ENCODE measurements at regions not wholly inside any gene's neighbourhood (a gene's known extent, or its start where the extent isn't known, plus 50 kb on each side); places are given as distances from the start of the nearest gene placed in this dataset.

DNA sequence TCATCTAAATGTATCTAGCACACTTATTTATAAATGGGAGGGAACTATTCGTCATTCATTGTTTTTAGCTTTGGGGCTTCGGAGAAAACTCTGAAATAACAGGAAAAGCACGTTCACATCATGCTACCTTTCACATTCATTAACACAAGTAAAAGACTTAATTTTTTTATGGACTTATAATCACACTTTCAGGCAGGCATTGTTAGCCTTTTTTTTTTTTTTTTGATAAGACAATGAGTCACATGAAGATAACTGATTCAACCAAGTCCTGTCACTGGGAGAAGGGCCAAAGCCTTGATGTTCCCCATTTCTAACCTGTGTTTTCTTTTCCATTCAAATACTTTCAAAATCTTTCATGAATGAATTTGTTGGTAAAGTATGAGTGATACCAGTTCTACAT is 631.3 kb upstream of the CA10 start:
- no peak for DNase-seq (ENCODE audit: low read depth in 4 of 4, low spot score in 3 of 4)

DNA sequence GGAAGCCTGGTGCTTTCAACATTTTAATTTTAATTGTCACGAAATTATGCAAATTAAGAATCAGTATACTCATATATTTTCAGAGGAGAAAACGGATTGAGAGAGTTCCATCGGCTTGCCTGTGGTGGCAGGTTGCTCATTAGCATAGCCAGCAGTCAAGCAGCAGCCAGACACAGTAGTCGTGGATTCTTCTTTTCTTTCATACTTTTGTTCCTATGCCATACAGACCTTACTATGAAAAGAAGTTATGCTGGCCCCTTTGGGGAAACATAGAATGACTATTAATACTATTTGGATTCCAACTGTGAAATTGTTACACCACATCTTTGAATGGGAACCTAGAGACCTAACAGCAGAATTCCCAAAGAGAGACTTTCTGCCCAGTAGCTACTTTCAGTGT is 617.7 kb upstream of the CA10 start:
- DNase-seq (ENCODE audit: low read depth in 4 of 4, low spot score in 3 of 4) = no peak

DNA sequence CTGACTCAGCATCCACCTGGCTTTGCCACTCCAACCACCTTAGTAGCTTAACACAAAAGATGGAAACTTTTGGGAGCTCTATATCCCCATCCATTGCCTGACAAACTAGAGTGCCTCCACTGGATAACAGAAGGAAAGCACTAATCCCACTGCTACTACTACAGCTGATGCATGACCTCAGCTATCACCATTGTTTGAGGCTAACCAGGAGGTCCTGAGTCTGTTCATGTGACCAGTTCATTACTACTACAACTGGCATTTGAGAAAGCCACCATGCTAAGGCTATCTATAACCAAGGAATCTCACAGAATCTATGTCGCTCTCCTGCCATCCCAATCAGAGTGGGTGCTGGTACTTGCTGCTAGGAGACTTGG is 604.3 kb upstream of the CA10 start:
- DNase-seq (ENCODE audit: low read depth in 4 of 4, low spot score in 3 of 4) = no peak

DNA sequence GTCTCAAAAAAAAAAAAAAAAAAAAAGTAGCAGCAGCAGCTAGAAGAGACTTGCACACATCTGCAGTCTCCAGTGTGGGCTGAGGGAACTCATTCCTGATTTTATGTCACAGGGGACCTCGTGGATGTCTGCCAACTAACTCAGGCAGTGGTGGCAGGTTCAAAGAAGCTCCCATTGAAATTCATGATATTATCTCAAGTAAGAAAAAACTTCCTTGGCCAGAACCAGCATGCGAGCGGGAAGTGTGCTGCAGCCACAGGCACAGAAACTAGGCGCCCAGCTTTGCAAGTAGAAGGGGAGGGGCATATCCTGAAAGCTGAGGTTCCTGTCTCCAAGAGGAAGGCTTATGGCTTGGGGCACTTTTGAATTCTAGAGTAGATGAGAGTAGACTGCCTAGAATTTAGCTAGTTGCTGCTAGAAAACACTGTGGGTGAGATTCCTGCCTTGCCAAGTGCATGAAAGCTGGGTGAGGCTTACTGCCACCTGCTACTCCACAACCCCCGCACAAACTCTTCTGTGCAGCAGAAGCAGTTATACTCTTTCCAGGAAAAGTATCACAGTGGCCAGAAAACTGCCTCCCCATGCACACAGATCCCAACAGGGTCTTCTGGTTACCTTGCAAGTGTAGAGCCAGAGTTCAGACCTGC is 603.8 kb upstream of the CA10 start:
- no peak for DNase-seq (ENCODE audit: low read depth in 4 of 4, low spot score in 3 of 4)

DNA sequence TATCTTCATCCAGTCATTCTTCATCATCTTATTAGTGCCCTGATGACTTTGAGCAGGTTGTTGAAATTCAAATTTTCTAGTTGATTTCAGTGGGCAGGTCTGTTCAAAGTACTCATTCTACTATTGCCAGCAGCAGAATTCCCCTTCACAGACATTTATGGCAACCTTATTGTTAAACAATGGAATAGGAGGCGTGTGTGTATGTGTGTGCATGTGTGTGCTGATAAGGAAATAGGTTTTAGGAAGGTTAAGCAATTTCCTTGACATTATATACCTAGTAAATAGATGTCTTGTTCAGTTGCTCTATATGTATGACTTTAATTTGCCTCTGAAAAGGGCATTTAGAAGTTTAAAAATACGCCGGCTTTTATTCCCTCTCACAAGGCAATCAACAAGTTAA is 601.4 kb upstream of the CA10 start:
- DNase-seq (ENCODE audit: low read depth in 4 of 4, low spot score in 3 of 4) = no peak

DNA sequence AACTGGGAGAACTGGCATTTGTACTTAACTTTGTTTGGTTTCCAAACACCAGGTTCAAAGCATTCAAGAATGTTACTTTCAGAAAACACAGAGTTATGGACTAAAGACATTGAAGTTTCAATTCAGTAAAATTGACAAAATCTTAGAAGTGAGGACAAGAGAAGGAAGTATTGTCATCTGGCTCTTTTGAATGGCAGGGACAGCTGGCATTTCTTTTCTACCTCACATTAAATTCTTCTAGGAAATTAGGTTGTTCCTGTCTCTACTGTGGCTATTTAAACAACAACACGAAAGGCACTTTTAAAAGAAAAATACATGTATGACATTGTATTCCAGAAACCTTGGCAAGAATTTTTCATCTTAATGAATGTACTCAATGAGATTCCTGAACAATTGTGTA is 600.0 kb upstream of the CA10 start:
- DNase-seq (ENCODE audit: low read depth in 4 of 4, low spot score in 3 of 4) = no peak

DNA sequence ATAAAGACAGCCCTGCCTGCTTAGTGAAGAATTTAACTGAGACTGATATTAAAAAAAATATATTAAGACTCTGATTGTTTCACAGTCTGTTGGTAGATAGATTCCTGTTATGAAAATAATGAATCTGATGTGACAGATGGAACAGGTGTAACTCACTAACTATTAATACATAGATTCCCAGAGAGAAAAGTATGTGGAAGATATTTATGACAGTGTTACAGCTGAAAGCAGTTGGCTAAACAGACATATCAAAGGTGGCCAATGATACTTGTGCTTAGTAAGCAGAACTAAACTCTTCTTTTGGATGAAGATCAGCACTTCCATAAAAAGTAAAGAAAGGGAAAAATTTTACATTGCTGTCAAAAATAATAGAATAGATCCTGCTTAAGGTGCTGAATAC is 598.2 kb upstream of the CA10 start:
- DNase-seq (ENCODE audit: low read depth in 4 of 4, low spot score in 3 of 4) = no peak

DNA sequence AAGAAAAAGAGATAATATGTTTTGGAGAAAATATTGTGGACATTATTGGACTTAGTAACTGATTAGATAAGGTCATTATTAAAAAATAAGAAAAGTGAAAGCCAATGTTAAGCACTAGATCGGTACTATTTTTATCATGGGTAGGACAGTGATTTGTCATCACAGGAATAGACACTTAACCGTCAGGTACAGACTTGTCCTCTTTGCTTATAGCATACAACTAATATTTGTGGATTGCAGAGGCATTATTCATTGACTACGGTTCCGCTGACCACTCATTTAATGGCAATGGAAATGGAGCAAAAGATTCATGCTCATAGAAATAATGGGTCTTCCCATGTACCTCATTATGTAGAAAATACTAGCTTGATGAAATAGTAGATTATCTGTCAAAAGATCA is 596.3 kb upstream of the CA10 start:
- DNase-seq (ENCODE audit: low read depth in 4 of 4, low spot score in 3 of 4) = no peak

DNA sequence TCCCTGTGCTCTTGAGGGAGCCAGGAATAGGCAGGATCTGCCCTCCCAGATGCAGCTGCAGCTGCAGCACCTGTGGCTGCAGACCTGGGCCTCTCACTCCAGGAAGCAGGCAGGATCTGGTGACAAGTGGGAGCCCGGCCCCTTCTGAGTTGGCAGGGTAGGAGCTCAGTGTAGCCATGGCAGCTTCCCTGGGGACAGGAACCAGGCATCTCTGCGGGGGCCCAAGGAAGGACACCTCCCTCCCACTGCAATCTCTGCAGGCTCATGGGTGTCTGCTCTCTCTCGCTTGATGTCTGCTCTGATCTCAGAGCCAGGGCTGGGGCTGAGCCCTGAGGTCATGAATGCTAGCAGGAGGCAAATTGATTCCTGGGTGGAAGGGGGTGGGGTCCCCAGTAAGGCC is 592.5 kb upstream of the CA10 start:
- no peak for DNase-seq (ENCODE audit: low read depth in 4 of 4, low spot score in 3 of 4)

DNA sequence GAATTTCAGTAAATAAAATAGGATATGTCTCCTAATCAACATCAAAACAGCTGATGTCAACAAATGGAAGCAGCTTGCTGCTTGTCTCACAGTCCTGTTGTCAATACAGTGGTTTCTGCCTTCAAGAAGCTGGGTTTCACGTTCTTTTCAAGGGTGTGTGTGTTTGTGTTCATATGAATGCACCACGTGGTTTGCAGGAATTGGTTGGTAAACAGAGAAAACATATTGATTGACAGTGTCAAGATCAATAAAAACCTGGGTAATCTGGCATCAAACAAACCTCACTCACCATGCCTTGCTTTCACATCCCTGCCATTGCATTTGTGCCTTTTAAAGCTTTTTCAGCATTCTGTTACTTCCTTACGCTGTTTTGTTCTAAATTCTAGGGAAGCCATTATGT is 585.7 kb upstream of the CA10 start:
- no peak for DNase-seq (ENCODE audit: low read depth in 4 of 4, low spot score in 3 of 4)

DNA sequence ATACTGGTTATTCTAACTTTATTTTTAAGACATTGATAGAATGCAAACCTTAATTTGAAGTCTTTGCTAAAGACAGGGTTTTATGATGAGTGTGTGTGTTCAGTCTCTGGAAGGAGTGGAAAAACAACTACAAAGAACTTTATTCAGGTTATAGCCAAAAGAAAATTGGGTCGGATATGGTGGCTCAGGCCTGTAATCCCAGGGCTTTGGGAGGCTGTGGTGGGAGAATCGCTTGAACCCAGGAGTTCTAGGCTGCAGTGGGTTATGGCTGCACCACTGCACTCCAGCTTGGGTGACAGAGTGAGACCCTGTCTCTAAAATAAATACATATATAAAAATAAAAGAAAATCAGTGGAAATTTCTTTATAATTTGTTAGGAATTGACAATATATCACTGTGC is 581.5 kb upstream of the CA10 start:
- DNase-seq (ENCODE audit: low read depth in 4 of 4, low spot score in 3 of 4) = no peak

DNA sequence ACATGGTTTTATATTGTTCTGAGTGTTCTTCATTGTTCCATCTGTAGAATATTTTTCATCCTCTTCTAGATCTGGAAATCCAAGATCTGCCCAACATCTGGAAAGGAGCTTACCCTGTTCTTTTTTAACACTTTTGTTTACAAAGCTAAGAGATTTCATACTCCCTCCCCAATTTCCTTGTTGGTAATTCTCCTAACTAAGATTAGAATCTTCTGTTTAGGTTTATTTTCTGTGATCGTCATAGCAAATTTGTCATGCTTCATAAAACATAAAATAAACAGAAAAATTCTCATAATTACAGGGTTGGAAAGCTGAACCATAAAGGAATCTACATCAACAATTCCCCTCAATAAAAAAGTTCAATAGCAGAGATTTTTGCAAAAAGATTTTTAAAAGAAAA is 580.3 kb upstream of the CA10 start:
- no peak for DNase-seq (ENCODE audit: low read depth in 4 of 4, low spot score in 3 of 4)

DNA sequence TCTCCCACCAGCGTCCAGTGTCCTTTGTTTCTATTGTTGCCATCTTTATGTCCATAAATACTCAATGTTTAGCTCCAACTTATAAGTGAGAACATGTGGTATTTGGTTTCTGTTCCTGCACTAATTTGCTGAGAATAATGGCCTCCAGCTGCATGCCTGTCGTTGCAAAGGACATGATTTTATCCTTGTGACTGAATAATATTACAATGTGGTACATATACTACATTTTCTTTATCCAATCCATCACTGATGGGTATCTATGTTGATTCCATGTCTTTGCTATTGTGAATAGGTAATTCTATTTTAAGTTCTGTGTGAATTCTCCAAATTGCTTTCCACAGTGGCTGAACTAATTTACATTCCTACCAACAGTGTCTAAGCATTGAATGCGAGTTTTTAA is 578.6 kb upstream of the CA10 start:
- no peak for DNase-seq (ENCODE audit: low read depth in 4 of 4, low spot score in 3 of 4)

DNA sequence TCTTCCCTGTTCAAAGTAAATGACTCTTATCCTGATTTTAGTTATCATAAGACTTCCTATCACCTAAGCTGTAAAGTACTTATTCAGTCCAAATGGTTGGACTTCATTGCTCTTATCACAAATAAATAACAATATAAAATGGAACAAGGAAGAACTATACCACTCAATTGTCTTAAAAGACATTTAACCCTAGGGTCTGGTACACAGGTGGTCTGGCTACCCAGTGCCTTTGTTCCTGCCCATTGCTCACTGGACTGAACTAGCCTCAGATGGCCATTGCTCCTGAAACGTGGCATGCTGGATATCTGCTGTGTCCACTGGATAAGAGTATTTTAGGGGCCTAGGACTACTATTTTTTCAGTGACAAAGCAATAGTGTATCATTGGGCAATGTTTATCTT is 574.3 kb upstream of the CA10 start:
- DNase-seq (ENCODE audit: low read depth in 4 of 4, low spot score in 3 of 4) = no peak

DNA sequence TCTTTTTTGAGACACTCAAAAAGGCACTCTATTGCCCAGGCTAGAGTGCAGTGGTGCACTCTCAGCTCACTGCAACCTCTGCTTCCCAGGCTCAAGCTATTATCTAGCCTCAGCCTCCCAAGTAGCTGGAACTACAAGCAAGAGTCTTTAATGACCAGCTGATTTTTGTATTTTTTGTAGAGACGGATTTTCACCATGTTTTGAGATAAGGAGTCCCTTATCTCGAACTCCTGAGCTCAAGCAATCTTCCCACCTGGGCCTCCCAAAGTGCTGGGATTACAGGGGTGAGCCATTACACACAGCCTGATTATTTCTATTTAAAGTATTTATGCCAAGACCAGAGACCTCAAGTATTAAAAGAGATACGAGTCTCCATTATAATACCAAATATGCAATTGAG is 566.1 kb upstream of the CA10 start:
- DNase-seq (ENCODE audit: low read depth in 4 of 4, low spot score in 3 of 4) = no peak

DNA sequence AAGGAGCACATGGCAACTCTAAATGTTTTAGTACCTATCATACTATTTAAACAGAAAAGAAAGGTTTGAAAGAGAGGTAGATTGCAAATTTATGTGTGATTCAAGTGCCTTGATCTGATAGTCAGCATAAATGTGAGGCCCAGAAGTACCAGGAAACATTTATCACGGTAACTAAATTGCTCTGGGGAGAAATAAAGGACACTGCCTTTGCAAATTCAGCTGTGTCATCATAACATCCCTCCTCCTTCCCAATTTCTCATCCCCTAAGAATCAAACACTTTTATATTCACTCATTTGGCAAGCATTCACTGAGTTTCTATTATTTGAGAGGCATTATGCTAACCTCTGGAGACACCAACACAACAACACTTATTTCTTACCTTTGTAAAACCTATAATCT is 563.4 kb upstream of the CA10 start:
- no peak for DNase-seq (ENCODE audit: low read depth in 4 of 4, low spot score in 3 of 4)

DNA sequence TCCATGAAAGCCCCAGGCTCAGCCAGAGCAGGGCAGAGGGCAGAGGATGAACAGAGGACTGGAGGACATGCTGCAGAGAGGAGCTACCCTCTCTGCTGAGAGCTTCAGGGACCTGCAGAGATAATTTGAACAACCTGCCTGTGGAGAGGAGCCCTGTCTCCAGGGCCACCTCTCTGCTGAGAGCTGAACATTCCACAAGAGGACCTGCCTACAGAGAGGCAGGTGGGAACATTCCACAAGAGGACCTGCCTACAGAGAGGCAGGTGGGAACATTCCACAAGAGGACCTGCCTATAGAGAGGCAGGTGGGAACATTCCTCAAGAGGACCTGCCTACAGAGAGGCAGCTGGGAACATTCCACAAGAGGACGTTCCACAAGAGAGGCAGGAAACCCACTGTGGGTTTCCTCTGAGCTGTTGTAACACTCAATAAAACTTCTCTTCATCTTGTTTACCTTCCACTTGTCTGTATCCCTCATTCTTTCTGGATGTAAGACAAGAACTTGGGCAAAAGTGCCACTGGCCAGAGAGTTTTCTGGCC is 551.9 kb upstream of the CA10 start:
- no peak for DNase-seq (ENCODE audit: low read depth in 4 of 4, low spot score in 3 of 4)

DNA sequence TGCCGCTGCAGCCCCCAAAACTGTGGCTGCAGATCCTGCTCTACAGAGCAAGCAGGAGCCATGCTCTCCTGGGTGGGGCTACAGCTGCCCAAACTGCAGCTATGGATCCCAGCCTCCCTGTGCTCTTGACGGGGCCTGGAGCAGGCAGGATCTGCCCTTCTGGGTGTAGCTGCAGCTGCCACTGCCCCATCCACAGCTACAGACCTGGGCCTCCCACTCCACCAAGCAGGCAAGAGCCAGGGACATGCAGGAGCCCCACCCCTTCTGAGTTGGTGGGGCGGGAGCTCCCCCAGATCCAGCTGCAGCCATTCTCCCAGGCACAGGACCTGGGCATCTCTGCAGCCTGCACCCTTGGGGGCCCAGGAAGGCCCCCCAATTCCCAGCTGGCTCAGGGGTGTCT is 551.2 kb upstream of the CA10 start:
- DNase-seq (ENCODE audit: low read depth in 4 of 4, low spot score in 3 of 4) = no peak

DNA sequence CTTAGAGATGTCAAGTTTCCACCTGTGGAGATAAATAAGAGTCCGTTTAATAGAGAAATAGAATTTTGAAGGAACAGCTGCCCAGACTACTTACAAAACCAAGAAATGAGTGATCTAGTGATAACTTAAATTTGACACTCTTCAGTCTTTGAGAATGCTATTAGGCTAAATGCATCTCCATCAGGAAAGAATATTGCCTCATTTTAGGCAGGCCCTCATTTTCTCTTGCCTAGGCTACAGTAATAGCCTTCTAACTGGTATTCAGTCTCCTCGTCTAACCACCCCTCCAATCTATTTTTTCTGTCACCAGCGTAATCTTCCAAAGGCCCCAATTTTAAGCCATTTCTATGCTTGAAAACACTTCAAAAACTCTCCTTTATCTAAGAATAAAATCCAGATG is 537.8 kb upstream of the CA10 start:
- DNase-seq (ENCODE audit: low read depth in 4 of 4, low spot score in 3 of 4) = no peak

DNA sequence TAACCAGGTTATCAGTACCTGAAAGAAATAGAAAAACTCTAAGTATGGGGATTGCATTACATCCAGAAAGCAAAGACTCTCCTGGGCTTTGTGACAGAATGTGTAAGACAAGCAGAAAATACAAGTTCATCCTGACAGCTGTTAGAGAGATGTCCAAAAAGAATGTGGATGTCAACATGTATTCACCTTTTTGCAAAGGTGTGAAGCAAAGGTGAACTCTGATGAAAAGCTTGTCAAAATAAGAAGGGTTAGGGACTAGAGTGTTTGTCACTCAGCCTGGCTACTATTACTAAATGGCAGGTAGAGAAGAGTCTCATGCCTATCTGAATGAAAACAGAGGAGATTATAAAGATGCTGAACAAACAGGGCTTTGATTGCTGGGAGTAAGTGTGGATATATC is 527.6 kb upstream of the CA10 start:
- no peak for DNase-seq (ENCODE audit: low read depth in 4 of 4, low spot score in 3 of 4)

DNA sequence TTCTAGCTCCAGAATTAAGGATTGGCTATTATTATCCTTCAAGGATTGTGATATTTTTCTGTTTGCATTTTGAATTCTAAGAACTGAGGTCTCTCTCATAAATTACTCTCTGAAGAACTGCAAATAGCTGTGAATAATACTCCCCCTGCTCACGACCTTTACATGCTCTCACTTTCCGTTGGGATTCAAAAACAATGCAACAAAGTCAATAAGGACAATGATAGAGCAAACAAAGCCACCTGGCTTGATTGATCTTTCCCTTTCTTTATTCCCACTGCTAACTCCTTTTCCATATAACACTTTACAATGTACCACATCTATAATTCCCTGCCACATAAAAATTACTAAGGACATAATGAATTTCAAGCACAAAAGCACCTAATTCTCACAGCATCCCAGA is 523.0 kb upstream of the CA10 start:
- no peak for DNase-seq (ENCODE audit: low read depth in 4 of 4, low spot score in 3 of 4)

DNA sequence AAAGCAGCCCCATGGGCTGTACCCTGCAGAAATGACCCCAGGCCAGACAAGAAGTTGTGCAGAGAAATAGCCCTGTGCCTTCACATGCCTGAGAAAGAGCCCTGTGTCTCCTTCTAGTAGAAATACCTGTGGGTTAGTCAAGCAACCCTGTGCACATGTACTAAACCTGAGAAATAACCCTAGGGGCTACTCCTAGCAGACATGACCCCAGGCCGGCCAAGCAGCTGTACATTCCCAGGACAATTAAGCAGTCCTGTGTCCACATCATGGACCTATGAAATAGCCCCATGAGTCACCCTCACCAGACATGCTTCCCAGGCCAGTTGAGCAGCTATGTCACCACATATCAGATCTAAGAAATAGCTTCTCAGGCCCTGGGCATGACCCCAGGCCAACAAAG is 519.7 kb upstream of the CA10 start:
- no peak for DNase-seq (ENCODE audit: low read depth in 4 of 4, low spot score in 3 of 4)

DNA sequence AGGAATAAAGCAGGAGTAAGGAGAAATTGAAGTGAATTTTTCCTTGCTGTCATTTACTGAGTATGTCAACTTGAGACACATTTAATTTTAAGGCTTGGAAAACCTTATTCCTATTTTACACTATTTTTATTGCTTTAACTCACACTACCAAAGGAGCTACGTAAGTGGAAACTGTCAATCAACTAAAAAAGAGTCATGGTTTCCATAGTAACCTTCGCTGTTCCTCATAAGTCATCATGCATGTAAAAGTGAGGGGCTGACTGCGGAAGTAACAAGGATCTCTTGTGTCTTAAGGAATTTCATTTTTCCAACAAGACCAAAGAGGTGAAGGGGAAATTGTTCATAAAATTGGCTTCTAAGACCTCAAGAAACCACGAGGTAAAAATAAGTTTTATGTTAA is 516.2 kb upstream of the CA10 start:
- DNase-seq (ENCODE audit: low read depth in 4 of 4, low spot score in 3 of 4) = no peak
